Activated T-helper 17 cell treated with anti-CD3 and anti-CD28 coated beads, Interleukin-2, amount 50 U/mL, for 72 hours (primary cell): ENCODE measurements at regions not wholly inside any gene's neighbourhood (a gene's known extent, or its start where the extent isn't known, plus 50 kb on each side); places are given as distances from the start of the nearest gene placed in this dataset.
"Not testable (repeated sequence)": the region's sequence is repeated elsewhere in the genome, so short reads cannot be mapped to it uniquely, and the experiment has no call there.

ENCODE experiments used
- ATAC-seq: fragments of 150-1000 bp; cut with Tn5 transposase; replicated peaks from 2 replicates; pipeline ENCODE4 v1.10.0; 2021; ENCODE audit warnings: mild to moderate bottlenecking, moderate library complexity
- H3K27ac Mint-ChIP-seq: one replicate; pipeline ENCODE4 v1.8.0; 2022; ENCODE audit warnings: mixed read lengths
- H3K27me3 Mint-ChIP-seq: one replicate; pipeline ENCODE4 v1.8.0; 2022; ENCODE audit warnings: mixed read lengths
- H3K36me3 Mint-ChIP-seq: one replicate; pipeline ENCODE4 v1.8.0; 2022; ENCODE audit warnings: low read depth, mild to moderate bottlenecking, mixed read lengths
- H3K4me1 Mint-ChIP-seq: one replicate; pipeline ENCODE4 v1.8.0; 2022; ENCODE audit warnings: mixed read lengths
- H3K4me3 Mint-ChIP-seq: one replicate; pipeline ENCODE4 v1.8.0; 2022; ENCODE audit warnings: mild to moderate bottlenecking, mixed read lengths
- H3K9me3 Mint-ChIP-seq: one replicate; pipeline ENCODE4 v1.8.0; 2022; ENCODE audit warnings: mixed read lengths

DNA sequence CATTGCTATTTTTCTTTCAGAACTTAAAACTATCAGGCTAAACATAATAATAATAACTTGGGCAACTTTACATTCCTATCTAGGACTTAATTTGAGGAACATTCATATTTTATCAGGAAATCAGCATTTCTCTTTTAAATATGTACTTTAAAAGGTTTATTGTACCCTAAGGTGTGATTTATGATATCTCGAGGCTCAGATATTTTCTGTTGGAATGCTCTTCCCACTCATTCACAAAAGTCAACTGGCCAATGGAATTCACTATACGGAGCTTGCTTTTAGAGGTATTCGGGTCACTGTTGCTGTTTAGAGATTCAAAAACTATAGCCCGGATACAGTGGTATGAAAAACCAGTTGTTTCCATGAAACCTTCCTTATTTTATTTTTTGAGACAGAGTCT is 328.3 kb downstream of the GBA3 start:
- H3K36me3 Mint-ChIP-seq, result no peaks in the 10 kb centered on the region
- no peak for ATAC-seq
- no peak overlapping the region for H3K4me3 Mint-ChIP-seq
- no peak overlapping the region for H3K27ac Mint-ChIP-seq
- H3K27me3 Mint-ChIP-seq, result no peaks in the 10 kb centered on the region
- H3K4me1 Mint-ChIP-seq, result no peaks in the 10 kb centered on the region
- H3K9me3 Mint-ChIP-seq, result peaks cover 7% of the 10 kb centered on the region

DNA sequence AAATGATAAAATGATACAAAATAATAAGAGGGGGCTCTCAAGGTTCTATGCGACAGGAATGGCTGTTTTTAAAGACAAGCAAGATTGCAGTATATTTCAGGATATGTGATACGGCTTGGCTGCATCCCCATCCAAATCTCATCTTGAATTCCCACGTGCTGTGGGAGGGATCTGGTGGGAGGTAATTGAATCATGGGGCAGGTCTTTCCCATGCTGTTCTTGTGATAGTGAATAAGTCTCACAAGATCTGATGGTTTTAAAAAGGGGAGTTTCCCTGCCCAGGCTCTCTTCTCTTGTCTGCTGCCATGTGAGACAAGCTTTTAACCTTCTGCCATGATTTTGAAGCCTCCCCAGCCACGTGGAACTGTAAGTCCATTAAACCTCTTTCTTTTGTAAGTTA is 327.7 kb downstream of the GBA3 start:
- not testable (repeated sequence) for H3K36me3 Mint-ChIP-seq, H3K4me3 Mint-ChIP-seq, H3K27me3 Mint-ChIP-seq, H3K4me1 Mint-ChIP-seq, H3K27ac Mint-ChIP-seq, ATAC-seq, H3K9me3 Mint-ChIP-seq

DNA sequence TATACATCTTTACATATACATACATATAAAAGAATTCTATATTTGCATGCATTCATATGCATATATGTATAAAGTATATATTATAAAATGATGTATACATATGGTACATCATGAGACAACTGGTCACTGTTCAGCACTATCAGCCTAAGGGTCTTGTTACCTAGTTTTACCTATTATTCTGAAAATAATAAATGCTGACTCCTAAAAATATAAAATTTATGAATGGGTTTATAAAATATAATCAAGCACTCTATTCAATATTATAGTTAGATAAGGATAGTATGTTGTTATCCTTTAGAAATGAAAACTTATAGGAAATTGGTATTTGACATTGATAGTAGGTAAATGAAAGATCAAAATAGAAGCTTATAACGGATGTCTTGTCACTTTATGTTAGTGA is 324.2 kb downstream of the GBA3 start:
- no peaks in the 10 kb centered on the region for H3K36me3 Mint-ChIP-seq
- no peaks in the 10 kb centered on the region for H3K4me1 Mint-ChIP-seq
- no peak for ATAC-seq
- H3K9me3 Mint-ChIP-seq, result no peaks in the 10 kb centered on the region
- no peak overlapping the region for H3K27ac Mint-ChIP-seq
- no peaks in the 10 kb centered on the region for H3K27me3 Mint-ChIP-seq
- H3K4me3 Mint-ChIP-seq, result no peak overlapping the region

DNA sequence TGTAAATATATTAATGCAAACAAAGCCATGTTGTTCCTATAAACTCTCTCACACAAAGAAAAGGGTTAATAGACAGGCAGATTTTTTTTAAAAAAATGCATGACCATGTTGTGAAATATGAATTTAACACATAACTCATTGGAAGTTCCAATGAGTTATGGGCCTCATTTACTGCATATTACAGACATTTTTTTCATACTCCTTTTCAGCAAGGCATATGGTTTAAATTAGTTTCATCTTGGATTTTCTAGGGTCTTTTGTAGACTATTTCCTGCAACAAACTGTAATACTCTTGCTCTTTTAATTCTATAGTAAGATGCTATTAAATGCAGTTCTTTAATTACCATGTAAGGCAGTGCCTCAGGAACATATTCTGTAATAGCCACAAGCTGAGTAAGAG is 323.1 kb downstream of the GBA3 start:
- Mint-ChIP-seq H3K27ac (no peak overlapping the region), H3K9me3 (no peaks in the 10 kb centered on the region), H3K4me1 (no peaks in the 10 kb centered on the region), H3K36me3 (no peaks in the 10 kb centered on the region), H3K27me3 (no peaks in the 10 kb centered on the region), H3K4me3 (no peak overlapping the region)
- no peak for ATAC-seq

DNA sequence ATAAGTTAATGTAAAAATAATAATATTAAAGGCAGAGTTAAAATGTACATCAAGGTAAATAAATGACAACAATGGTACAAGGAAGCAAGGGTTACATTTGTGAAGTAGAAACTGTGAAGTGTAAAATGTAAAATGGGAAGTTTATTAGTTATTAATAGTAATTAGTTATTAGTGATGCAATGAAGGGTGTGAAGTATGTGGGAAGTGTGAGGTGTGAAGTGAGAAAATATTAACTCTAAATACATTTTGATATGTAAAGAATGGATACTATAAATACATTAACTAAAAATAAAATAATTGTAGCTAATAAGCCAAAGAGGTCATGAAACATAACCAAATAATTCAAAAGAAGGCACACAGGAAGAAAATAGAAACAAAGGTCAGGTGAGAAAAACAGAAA is 316.4 kb downstream of the GBA3 start:
- H3K27ac Mint-ChIP-seq, result no peak overlapping the region
- H3K4me3 Mint-ChIP-seq, result no peak overlapping the region
- H3K36me3 Mint-ChIP-seq, result no peaks in the 10 kb centered on the region
- no peaks in the 10 kb centered on the region for H3K27me3 Mint-ChIP-seq
- ATAC-seq, result no peak
- no peaks in the 10 kb centered on the region for H3K4me1 Mint-ChIP-seq
- H3K9me3 Mint-ChIP-seq, result no peaks in the 10 kb centered on the region

DNA sequence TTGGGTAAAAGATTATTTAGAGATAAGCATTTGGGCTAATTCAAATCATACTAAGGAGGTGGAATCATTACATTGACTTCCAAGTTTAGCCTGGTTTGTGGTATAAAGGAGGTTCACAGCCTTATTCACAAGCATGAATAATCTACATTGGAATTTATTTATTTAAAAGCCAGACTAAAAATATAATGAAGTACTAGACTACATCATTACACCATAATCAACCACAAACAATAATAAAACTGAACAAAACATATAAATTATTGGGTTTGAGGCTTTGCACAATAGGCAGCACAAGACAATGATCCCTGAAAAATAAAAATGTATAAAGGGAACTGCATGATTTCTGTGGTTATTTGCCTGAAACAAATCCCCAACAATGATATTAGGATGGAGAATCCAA is 314.0 kb downstream of the GBA3 start:
- no peak for ATAC-seq
- Mint-ChIP-seq H3K36me3 (no peaks in the 10 kb centered on the region), H3K4me1 (no peaks in the 10 kb centered on the region), H3K27ac (no peak overlapping the region), H3K4me3 (no peak overlapping the region), H3K9me3 (no peaks in the 10 kb centered on the region), H3K27me3 (no peaks in the 10 kb centered on the region)

DNA sequence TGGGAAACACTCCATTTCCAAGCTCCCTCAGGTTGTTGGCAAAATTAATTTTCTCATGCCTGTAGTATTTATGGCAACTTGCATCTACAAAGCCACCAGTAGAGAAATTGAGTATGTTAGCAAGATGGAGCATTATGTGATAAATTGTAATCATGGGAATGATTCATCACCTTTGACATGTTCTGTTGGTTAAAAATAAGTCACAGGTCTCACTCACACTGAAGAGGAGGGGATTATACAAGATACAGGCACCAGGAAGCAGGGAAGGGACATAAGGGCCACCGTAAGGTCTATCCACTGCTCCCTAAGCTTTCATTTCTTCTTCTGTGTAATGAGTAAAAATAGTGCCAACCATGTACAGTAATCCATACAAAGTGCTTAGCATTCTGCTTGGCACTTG is 313.0 kb downstream of the GBA3 start:
- H3K27me3 Mint-ChIP-seq, result no peaks in the 10 kb centered on the region
- no peaks in the 10 kb centered on the region for H3K9me3 Mint-ChIP-seq
- no peak overlapping the region for H3K4me3 Mint-ChIP-seq
- no peak overlapping the region for H3K27ac Mint-ChIP-seq
- no peak for ATAC-seq
- no peaks in the 10 kb centered on the region for H3K36me3 Mint-ChIP-seq
- no peaks in the 10 kb centered on the region for H3K4me1 Mint-ChIP-seq

DNA sequence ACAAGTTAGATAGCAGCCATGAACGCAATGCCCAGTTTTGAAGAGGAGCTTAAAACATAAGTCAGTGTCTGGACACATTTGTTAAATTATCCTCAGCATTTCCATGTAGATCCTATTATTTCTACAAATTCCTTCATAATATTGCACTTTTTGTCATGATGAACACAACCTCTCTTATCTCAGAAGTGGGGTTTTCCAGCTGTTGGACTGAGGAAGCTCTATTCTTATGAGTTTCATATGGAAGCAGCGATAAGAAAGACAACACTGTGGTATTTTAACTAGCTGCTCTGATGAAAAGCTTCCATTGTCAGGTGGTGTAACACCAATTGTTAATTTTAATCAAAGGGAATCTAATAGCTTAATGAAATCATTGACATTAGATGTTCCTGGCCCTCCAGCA is 308.7 kb downstream of the GBA3 start:
- no peaks in the 10 kb centered on the region for H3K36me3 Mint-ChIP-seq
- peaks cover 3% of the 10 kb centered on the region for H3K9me3 Mint-ChIP-seq
- H3K4me1 Mint-ChIP-seq, result no peaks in the 10 kb centered on the region
- ATAC-seq, result no peak
- H3K4me3 Mint-ChIP-seq, result no peak overlapping the region
- no peak overlapping the region for H3K27ac Mint-ChIP-seq
- no peaks in the 10 kb centered on the region for H3K27me3 Mint-ChIP-seq

DNA sequence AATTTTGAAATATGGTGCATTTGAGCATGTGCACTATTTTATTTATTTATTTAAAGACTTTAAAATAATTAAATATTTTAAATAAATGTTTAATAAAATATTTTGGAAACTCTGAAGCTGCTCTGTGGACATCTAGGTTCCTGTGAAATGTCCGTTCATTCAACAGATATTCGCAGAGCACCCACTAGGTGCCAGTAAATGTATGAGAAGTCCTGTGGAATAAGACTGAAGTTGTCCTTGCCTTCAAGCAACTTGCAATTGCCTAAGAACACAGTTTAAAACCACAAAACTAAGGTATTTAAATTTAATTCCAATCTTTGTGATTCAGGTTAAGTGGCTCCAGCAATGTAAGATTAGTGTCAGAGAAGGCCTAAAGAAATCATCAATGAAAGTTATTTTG is 306.7 kb downstream of the GBA3 start:
- H3K36me3 Mint-ChIP-seq, result no peaks in the 10 kb centered on the region
- no peak overlapping the region for H3K4me3 Mint-ChIP-seq
- no peaks in the 10 kb centered on the region for H3K4me1 Mint-ChIP-seq
- H3K9me3 Mint-ChIP-seq, result peaks cover 3% of the 10 kb centered on the region
- no peak for ATAC-seq
- H3K27ac Mint-ChIP-seq, result no peak overlapping the region
- H3K27me3 Mint-ChIP-seq, result no peaks in the 10 kb centered on the region

DNA sequence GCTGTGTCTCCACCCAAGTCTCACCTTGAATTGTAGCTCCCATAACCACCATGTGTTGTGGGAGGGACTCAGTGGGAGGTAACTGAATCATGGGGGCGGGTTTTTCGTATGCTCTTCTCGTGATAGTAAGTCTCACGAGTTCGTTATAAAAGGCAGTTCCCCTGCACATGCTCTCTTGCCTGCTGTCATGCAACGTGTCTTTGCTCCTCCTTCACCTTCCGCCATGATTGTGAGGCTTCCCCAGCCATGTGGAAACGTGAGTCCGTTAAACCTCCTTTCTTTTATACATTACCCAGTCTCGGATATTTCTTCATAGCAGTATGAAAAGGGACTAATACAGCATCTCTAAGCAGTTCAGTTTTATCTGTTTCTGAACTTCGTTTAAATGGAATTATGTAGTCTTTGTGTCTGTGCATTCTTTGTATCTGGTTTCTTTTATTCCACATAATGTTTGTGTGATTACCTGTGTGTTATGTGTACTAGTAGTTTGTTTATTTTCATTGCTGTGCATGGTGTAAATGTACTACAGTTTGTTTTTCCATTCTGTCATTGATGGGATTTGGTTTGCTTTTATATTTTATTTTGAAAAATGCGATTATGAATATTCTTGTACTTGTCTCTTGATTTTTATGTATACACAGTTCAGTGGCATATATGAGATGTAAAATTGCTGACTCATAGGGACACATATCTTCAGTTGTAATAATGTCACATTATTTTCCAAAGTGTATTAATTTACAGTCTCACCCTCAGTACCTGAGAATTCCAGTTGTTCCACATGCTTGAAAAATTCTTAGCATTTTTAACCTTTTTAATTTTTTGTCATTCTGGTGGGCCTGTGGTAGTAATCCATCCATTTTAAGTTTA is 304.9 kb downstream of the GBA3 start:
- no peak for ATAC-seq
- Mint-ChIP-seq H3K27ac (no peak overlapping the region), H3K4me1 (no peaks in the 10 kb centered on the region), H3K36me3 (no peaks in the 10 kb centered on the region), H3K27me3 (no peaks in the 10 kb centered on the region), H3K4me3 (no peak overlapping the region), H3K9me3 (peaks cover 10% of the 10 kb centered on the region)

DNA sequence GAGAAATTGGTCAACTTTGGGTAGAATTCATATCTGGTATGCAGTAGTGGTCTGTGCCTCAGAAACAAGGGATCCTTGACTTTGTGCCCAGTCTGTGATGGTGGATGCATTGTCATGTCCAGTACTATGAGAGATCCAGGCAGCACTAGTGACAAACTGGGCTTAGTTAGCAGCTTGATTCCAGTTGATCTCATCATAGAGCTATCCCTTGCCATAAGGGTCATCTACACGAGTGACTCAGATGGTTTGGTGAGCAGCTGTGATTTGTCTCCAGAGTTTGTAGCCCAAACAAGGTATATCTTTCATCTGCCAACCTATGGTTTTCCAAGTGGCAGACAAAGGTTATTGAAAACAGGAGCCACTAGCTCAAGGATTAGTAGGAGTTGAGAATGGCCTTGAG is 298.8 kb downstream of the GBA3 start:
- H3K9me3 Mint-ChIP-seq, result peaks cover 10% of the 10 kb centered on the region
- ATAC-seq, result no peak
- no peaks in the 10 kb centered on the region for H3K36me3 Mint-ChIP-seq
- no peaks in the 10 kb centered on the region for H3K27me3 Mint-ChIP-seq
- no peaks in the 10 kb centered on the region for H3K4me1 Mint-ChIP-seq
- H3K27ac Mint-ChIP-seq, result no peak overlapping the region
- no peak overlapping the region for H3K4me3 Mint-ChIP-seq

DNA sequence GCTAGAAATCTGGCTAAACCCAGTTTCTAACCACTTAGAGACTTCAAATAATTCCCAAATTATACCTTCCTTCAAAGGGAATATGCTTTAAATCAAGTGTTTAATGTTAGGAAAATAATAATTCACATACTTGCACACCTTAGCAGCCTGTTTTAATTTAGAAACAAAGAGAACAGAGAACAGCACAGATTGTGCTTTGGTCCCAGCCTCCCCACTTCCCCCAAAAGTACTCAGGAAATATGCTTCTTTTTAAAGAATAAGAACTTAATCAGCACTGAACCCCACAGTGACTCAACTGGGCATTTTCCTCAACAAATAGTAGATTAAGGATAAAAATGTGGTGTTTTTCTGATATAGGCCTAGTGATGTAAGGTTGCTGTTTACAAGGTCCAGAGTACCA is 295.8 kb downstream of the GBA3 start:
- Mint-ChIP-seq H3K27me3 (no peaks in the 10 kb centered on the region), H3K27ac (no peak overlapping the region), H3K4me1 (no peaks in the 10 kb centered on the region), H3K36me3 (no peaks in the 10 kb centered on the region), H3K4me3 (no peak overlapping the region), H3K9me3 (peaks cover 13% of the 10 kb centered on the region)
- ATAC-seq, result no peak

DNA sequence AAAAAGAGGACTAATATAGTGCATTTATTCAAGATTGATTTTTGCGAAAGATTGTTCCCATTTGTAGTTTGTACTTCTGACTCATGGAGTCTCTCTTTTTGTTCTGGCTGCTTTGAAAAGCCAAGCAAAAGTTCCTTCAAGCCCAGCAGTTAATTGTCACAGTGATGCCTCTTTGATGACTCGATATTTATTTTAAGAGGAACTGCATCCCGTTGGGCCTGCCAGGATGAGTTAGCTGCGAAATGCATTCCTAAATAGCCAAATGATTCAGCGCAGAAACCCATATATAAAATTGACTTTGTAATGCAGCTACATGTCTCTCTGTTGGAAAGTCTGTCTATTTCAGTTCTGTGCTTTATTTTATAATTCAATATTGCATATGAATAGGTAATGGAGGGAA is 295.1 kb downstream of the GBA3 start:
- Mint-ChIP-seq H3K4me3 (no peak overlapping the region), H3K9me3 (peaks cover 13% of the 10 kb centered on the region), H3K27me3 (no peaks in the 10 kb centered on the region), H3K4me1 (no peaks in the 10 kb centered on the region), H3K27ac (no peak overlapping the region), H3K36me3 (no peaks in the 10 kb centered on the region)
- no peak for ATAC-seq

DNA sequence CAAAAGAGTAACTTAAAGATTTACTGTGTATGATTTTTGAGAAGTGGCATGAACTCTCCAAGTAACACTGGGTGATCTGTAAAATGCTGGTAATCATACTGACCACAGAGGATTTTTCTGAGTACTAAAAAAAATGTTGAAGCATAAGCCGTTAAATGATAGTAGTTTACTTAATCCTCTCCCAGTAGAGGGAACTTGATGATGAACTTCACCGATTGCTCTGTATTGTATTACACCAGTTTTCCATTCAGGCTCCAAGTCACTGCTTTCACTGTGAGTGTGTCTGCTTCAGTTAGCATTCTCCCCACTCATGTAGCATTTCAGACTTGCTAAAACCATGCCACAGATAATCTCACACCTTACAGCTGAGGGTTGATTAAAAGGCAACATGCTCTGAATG is 294.1 kb downstream of the GBA3 start:
- peaks cover 13% of the 10 kb centered on the region for H3K9me3 Mint-ChIP-seq
- H3K36me3 Mint-ChIP-seq, result no peaks in the 10 kb centered on the region
- no peaks in the 10 kb centered on the region for H3K4me1 Mint-ChIP-seq
- H3K27me3 Mint-ChIP-seq, result no peaks in the 10 kb centered on the region
- H3K4me3 Mint-ChIP-seq, result no peak overlapping the region
- ATAC-seq, result no peak
- no peak overlapping the region for H3K27ac Mint-ChIP-seq

DNA sequence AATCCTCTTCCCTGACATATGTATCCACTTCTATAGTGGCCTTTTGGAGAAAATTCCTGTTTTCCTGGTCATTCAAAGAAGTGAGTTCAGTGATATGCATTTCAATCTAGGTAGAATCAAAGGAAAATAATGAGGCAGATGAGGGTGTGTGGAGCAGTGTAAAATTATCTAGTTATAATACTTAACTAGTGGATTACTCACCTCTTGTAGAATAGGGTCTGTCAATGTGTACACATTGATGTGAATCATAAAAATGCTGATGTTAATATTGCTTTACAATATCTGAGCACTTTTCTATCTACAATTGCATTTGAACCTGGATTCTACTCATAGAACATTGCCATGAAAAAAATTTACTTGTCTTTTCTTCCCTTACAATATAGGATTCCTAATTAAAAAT is 293.5 kb downstream of the GBA3 start:
- Mint-ChIP-seq H3K9me3 (peaks cover 13% of the 10 kb centered on the region), H3K27ac (no peak overlapping the region), H3K27me3 (no peaks in the 10 kb centered on the region), H3K36me3 (no peaks in the 10 kb centered on the region), H3K4me3 (no peak overlapping the region), H3K4me1 (no peaks in the 10 kb centered on the region)
- ATAC-seq, result no peak

DNA sequence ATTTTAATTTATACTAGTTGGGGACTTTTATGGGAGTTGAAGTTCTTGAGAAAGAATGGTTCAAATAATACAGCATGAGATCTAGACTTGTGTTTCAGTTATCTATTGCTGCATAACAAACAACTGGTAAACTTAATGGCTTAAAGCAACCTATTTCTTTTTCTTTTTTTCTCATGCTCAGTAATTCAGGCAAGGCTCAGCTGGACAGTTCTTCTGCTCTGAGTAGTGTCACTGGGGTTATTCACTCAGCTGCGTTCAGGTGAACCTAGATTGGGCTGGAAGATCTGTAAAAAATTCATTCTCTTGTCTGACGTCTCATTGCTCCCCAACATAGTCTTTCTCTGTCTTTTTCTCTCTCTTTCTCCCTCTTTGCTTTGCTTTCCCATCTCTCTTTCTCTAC is 291.7 kb downstream of the GBA3 start:
- Mint-ChIP-seq H3K4me3 (no peak overlapping the region), H3K36me3 (no peaks in the 10 kb centered on the region), H3K9me3 (peaks cover 17% of the 10 kb centered on the region), H3K27me3 (no peaks in the 10 kb centered on the region), H3K27ac (no peak overlapping the region), H3K4me1 (no peaks in the 10 kb centered on the region)
- ATAC-seq, result no peak
